ENCODE measurements at regions not wholly inside any gene's neighbourhood (a gene's known extent, or its start where the extent isn't known, plus 50 kb on each side); places are given as distances from the start of the nearest gene placed in this dataset.

DNA sequence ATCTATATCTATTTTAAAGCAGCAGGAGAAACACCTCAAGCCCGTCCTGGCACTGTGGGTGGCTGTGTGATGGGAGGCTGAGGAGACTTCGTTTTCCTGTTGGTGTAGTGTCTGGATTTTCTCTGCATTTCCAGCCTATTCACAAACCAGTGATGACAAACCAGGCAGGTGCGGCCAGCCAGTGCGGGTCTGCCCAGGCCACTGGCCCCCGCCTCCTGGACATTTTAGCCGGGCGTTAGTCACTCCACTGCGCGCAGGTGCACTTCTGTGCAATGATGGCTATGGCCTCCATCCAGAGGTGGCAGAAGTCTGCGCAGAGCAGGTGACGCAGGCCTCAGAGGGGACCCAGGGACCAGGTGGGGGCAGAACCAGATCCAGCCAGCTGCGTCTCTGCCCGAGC is 64.9 kb upstream of the PITRM1 start:
- DNase-seq (ENCODE audit: low read depth), result no peak

DNA sequence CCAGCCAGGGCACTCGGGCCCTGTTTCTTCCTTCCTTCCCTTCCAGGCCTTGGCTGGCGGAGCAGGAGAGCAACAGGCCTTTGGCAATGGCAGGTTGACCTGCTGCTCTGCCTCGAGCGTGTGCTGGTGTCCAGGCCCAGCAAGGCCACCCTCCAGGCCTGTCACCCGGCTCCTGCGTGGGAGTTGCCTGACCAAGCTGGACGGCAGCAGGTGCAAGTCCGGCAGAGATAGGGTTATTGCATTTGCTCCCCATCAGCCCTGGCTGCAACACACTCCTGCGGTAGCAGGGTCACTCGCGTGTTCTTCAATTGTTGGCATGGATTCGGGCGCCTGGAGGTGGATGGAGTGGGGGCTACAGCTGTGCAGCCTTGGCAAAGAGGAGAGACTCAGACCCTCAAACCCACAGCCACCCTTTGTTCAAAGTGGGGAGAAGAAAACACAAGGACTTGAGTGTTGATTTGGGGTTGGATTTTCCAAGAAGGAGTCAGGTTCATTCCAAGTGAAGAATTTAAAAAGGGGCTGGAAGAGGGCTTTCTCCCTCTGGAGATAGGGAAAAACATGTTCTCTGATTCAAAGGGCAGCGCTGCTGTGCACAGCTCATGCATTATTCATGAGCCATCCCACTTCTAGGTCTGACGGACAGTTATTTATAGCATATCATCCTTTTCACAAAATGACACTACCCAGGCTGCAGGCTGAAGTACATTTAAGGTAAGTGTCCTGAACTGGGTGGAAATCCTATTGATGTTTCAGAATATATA is 64.2 kb upstream of the PITRM1 start:
- DNase-seq (ENCODE audit: low read depth), result no peak

DNA sequence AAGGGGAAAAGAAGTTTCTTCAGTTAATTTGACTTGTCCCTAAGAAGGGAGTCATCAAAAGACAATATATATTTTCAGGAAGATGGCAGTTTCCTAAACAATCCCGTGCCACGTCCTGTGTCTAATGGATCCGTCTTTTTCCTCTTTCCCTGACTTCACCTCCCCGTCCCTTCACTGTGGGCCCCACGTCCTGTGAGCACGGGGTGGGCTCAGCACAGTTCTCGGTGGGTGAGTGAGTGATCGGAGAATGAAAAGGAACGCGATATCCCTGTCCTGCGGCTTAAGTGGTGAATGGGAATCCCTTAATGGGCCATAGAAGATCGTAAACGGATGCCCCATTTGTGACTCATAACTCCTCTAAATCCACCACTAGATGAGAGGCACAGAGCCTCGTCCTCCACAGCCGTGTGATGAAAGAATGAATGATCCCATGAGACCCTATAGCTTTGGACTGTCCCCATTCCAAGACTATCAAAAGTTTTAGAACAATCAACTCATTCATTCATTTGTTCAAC is 63.5 kb upstream of the PITRM1 start:
- DNase-seq (ENCODE audit: low read depth), result no peak

DNA sequence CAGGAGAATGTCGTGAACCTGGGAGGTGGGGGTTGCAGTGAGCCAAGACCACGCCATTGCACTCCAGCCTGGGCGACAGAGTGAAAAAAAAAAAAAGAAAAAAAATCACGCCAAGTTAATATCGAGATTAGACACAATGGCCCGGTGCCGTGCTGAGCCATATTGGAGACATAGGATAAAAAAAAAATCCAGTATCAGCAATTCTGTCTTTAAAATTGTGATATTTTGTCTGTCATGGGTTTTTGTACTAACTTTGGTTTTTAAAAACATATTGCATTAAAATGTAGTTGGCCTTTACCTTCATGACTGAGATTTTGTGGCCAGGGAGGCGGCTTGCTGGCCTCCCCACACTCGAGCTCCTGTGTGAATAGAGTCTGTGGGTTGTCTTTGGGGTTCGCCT is 62.8 kb upstream of the PITRM1 start:
- no peak for DNase-seq (ENCODE audit: low read depth)

DNA sequence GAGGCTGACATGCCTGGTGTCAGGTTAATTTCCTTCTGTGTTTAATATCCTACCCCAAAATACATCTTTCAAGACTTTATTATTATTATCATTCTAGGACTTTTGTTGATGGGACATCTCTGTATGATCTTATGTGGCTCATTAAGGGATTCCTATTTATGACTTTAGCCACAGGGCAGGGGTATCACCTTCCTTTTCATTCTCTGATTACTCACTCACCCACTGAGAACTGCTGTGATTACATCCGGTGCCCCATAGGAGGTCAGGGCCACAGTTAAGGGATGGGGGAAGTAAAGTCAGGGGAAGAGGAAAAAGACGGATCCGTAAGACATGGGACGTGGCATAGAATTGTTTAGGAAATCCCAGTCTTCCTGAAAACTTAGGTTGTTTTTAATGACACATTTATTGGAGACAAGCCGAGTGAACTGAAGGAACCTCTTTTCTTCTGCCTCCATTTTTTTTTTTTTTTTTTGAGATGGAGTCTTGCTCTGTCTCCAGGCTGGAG is 61.0 kb upstream of the PITRM1 start:
- DNase-seq (ENCODE audit: low read depth), result no peak

DNA sequence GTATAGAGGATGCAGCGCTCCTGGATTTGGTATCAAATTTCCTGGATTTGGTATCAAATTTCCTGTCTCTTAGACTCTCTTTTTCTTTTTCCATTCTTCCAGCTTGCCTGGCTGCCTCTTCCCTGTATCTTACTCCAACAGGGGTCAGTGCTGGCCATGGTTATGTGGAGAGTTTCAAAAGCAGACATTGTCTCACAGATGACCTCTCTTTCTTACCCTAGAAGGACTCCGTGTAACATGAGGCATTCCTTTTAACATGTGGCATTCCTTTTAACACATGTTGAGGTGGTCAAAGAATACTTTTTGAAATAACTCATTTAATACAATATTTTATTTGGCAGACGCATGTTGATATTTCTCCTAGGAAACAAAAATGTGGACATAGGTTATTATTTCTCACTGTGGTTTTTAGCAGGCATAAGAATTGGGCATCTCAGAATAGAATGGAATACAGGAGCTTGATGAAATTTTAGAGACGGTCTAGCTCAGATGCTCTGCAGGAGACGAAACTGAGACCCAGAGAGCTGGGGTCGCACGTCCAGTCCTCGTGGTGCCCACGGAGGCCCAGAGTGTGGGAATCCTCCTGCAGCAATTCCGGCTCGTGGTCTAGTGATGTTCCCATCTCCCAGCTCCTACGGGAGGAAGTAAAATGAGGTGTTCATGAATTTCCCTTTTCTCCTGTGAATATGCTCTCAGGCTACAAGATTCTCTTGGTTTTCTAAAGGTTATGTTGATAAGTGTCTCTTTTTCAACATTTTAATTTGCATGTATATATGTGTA is 59.6 kb upstream of the PITRM1 start:
- no peak for DNase-seq (ENCODE audit: low read depth)

DNA sequence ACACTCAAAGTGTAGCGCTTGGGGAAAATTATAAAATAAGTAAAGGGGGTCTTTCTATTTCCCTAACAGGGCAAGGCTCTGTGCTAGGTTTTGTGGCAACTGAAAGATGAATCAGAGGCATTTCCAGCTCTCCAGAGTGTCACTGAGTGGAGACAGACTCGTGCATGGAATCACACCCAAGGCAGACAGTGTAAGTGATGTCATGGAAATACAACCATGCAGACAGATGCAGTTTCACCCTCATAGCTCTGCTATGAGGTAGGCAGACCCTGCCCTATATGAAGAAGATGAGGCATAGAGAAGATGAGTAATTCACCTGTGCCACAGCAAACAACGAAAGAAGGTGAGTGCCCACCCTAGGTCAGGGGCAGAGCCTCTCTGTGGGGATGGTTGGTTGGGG is 57.2 kb upstream of the PITRM1 start:
- no peak for DNase-seq (ENCODE audit: low read depth)

DNA sequence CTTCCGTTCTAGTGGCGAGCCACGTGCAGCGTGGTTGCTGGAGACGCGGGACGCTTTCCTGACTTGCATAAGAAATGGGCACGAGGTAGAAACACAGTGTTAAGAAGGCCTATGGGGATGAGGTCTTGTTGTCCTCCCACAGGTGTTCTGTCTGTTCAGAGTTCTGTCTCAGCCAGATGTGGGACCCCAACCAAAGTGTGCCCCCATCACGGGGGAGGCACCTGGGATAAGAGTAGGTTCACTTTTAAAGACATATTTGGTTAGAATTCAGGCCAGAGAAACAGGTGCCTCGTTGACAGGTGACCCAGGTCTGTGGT is 56.0 kb upstream of the PITRM1 start:
- no peak for DNase-seq (ENCODE audit: low read depth)

DNA sequence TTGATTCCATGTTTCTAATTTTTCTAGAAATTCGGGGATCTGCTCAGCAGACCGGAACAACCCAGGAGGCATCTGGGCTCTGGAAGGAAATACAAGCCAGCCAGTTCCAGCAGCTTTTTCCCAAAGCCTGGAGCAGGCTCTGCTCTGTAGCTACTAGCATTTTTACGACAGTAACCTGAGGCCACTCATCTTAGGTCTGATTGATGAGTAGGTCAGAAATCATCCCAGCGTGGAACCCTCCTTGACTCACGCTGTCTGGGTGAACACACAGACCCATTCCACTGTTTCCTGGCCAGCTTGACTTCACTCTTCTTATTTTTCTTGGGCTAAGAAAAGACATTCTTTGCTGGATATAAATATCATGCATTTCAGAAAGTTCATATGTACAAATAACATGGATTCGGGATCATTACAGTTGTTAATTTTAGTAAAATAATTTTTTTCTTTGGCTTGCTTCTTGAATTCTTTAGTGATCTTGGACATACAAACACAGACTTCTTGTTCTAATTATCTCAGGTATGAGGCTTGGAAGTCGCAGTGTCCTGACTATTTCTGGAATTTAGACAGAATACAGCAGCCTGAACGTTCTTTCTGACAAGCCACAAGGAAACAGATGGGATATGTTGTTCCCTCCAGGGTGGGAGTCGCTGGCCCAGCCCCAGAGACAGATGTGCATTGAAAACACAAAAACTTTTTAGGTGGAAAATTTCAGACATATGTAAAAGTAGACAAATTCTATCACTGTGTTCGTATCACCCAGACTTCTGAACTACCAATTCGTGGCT is 54.6 kb upstream of the PITRM1 start:
- DNase-seq (ENCODE audit: low read depth), result no peak

DNA sequence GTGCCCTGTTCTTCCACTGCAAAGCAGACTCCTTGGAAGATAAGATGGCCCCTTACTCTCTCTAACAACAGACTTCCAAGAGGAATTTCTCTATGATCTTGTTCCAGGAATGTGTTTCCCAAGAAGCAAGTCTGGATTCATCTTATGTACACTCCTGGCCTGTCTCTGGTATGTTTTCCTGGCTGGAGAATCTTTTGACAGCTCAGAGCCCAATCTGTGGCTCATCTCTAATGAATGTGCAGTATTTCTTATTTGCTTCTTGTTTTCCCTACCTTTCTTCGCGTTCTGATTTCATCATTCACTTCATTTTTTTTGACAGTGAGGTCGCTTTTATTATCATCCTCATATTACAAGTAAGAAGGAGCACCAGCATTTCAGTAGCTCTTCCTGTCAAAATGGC is 53.0 kb upstream of the PITRM1 start:
- DNase-seq (ENCODE audit: low read depth), result no peak

DNA sequence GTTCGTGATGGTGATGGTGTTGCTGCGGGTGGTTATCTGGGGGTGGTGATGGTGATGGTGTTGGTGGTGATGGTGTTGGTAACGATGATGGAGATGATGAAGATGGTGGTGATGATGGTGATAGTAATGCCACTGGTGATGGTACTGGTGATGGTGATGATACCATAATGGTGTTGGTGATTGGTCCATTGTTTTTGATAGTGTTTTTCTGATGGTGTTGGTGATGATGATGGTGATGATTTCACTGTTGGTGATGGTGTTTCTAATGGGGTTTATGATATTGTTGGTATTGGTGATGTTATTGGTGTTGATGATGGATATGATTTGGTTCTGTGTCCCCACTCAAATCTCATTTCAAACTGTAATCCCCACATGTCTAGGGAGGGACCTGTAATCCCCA is 51.7 kb upstream of the PITRM1 start:
- DNase-seq (ENCODE audit: low read depth), result no peak

DNA sequence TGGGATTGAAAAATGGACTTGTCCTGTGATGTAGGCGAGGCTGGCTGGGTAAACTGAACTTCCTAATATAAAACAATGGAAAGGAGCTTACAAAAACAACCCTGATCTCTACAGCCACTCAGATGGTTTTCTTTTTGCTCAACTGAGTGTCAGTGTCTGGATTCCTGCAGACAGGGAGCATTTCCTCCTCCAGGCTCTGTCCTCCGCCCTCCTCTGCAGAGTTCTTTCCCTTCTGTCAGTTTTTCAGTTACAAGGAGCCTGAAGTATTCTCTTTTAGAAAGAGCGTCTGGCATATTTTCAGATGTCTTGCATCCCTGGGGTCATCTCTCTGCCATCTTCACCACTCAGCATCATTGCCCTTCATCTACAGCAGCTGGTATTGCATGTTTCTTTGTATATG is 50.0 kb upstream of the PITRM1 start:
- no peak for DNase-seq (ENCODE audit: low read depth)
